ENCODE measurements at regions not wholly inside any gene's neighbourhood (a gene's known extent, or its start where the extent isn't known, plus 50 kb on each side); places are given as distances from the start of the nearest gene placed in this dataset.

- no peak for DNase-seq (ENCODE audit: low read depth in 1 of 2, low spot score in 1 of 2)
- no peak overlapping the region for H3K4me3 ChIP-seq (replicated peaks; ENCODE audit: insufficient read depth, low read length)
- TF ChIP-seq SPI1 (IDR thresholded peaks at IDR 0.05; ENCODE audit: borderline replicate concordance, low read depth) (no peak), POLR2AphosphoS5 (IDR thresholded peaks at IDR 0.05; ENCODE audit: low read depth) (no peak), GABPA (IDR thresholded peaks at IDR 0.05; ENCODE audit: low read depth) (no peak)
- TF ChIP-seq, protein P1, sequence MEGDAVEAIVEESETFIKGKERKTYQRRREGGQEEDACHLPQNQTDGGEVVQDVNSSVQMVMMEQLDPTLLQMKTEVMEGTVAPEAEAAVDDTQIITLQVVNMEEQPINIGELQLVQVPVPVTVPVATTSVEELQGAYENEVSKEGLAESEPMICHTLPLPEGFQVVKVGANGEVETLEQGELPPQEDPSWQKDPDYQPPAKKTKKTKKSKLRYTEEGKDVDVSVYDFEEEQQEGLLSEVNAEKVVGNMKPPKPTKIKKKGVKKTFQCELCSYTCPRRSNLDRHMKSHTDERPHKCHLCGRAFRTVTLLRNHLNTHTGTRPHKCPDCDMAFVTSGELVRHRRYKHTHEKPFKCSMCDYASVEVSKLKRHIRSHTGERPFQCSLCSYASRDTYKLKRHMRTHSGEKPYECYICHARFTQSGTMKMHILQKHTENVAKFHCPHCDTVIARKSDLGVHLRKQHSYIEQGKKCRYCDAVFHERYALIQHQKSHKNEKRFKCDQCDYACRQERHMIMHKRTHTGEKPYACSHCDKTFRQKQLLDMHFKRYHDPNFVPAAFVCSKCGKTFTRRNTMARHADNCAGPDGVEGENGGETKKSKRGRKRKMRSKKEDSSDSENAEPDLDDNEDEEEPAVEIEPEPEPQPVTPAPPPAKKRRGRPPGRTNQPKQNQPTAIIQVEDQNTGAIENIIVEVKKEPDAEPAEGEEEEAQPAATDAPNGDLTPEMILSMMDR (IDR thresholded peaks at IDR 0.05; ENCODE audit: insufficient read depth, low read length) = no peak
- TF ChIP-seq, protein P2, sequence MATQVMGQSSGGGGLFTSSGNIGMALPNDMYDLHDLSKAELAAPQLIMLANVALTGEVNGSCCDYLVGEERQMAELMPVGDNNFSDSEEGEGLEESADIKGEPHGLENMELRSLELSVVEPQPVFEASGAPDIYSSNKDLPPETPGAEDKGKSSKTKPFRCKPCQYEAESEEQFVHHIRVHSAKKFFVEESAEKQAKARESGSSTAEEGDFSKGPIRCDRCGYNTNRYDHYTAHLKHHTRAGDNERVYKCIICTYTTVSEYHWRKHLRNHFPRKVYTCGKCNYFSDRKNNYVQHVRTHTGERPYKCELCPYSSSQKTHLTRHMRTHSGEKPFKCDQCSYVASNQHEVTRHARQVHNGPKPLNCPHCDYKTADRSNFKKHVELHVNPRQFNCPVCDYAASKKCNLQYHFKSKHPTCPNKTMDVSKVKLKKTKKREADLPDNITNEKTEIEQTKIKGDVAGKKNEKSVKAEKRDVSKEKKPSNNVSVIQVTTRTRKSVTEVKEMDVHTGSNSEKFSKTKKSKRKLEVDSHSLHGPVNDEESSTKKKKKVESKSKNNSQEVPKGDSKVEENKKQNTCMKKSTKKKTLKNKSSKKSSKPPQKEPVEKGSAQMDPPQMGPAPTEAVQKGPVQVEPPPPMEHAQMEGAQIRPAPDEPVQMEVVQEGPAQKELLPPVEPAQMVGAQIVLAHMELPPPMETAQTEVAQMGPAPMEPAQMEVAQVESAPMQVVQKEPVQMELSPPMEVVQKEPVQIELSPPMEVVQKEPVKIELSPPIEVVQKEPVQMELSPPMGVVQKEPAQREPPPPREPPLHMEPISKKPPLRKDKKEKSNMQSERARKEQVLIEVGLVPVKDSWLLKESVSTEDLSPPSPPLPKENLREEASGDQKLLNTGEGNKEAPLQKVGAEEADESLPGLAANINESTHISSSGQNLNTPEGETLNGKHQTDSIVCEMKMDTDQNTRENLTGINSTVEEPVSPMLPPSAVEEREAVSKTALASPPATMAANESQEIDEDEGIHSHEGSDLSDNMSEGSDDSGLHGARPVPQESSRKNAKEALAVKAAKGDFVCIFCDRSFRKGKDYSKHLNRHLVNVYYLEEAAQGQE (IDR thresholded peaks at IDR 0.05; ENCODE audit: insufficient replicate concordance, low read depth) = no peak
- no peak overlapping the region for H3K27ac ChIP-seq (replicated peaks)
- H3K27me3 ChIP-seq (ENCODE audit: insufficient read depth, poor library complexity, severe bottlenecking) = no peaks in the 10 kb centered on the region
Observed at GRCh38 chr19:30675086-30675485, 302.9 kb downstream of the ZNF536 start.

- TF ChIP-seq GABPA (IDR thresholded peaks at IDR 0.05; ENCODE audit: low read depth) (no peak), SPI1 (IDR thresholded peaks at IDR 0.05; ENCODE audit: borderline replicate concordance, low read depth) (no peak), POLR2AphosphoS5 (IDR thresholded peaks at IDR 0.05; ENCODE audit: low read depth) (no peak)
- TF ChIP-seq, protein P2 (IDR thresholded peaks at IDR 0.05; ENCODE audit: insufficient replicate concordance, low read depth) = no peak
- TF ChIP-seq, protein P1 (IDR thresholded peaks at IDR 0.05; ENCODE audit: insufficient read depth, low read length) = no peak
- Histone ChIP-seq H3K27ac (replicated peaks) (no peak overlapping the region), H3K4me3 (replicated peaks; ENCODE audit: insufficient read depth, low read length) (no peak overlapping the region), H3K27me3 (ENCODE audit: insufficient read depth, poor library complexity, severe bottlenecking) (no peaks in the 10 kb centered on the region)
- DNase-seq (ENCODE audit: low read depth in 1 of 2, low spot score in 1 of 2) = no peak
Observed at GRCh38 chr19:30674656-30675055, 302.5 kb downstream of the ZNF536 start.

- no peak overlapping the region for H3K27ac ChIP-seq (replicated peaks)
- DNase-seq (ENCODE audit: low read depth in 1 of 2, low spot score in 1 of 2) = no peak
- TF ChIP-seq, protein P2 (IDR thresholded peaks at IDR 0.05; ENCODE audit: insufficient replicate concordance, low read depth) = no peak
- no peak for TF ChIP-seq SPI1 (IDR thresholded peaks at IDR 0.05; ENCODE audit: borderline replicate concordance, low read depth)
- no peak for TF ChIP-seq GABPA (IDR thresholded peaks at IDR 0.05; ENCODE audit: low read depth)
- no peak for TF ChIP-seq POLR2AphosphoS5 (IDR thresholded peaks at IDR 0.05; ENCODE audit: low read depth)
- TF ChIP-seq, protein P1 (IDR thresholded peaks at IDR 0.05; ENCODE audit: insufficient read depth, low read length) = no peak
- H3K4me3 ChIP-seq (replicated peaks; ENCODE audit: insufficient read depth, low read length) = no peak overlapping the region
- no peaks in the 10 kb centered on the region for H3K27me3 ChIP-seq (ENCODE audit: insufficient read depth, poor library complexity, severe bottlenecking)
Observed at GRCh38 chr19:30673336-30673735, 301.2 kb downstream of the ZNF536 start.
